Activated naive CD4-positive, alpha-beta T cell treated with anti-CD3 and anti-CD28 coated beads, Interleukin-2, amount 50 U/mL, for 72 hours (primary cell): ENCODE measurements at regions not wholly inside any gene's neighbourhood (a gene's known extent, or its start where the extent isn't known, plus 50 kb on each side); places are given as distances from the start of the nearest gene placed in this dataset.
A peak's percentile ranks its signal among the peaks of the same experiment; 100 is the strongest.

Experiments
- ATAC-seq, 2 donors: fragments of 150-1000 bp; cut with Tn5 transposase; 2 replicates each; pipeline ENCODE4 v1.10.0; 2021; ENCODE audit warnings: mild to moderate bottlenecking in 2 of 2, moderate library complexity in 2 of 2
- DNase-seq, 2 donors: peaks; one replicate each; pipeline ENCODE4 v3.0.0; 2021 to 2022; ENCODE audit warnings: low spot score in 2 of 2
- H3K27ac Mint-ChIP-seq, 2 donors: one replicate each; pipeline ENCODE4 v1.8.0; 2022; ENCODE audit warnings: mild to moderate bottlenecking in 2 of 2, mixed read lengths in 2 of 2
- H3K36me3 Mint-ChIP-seq, 2 donors: one replicate each; pipeline ENCODE4 v1.8.0; 2022; ENCODE audit warnings: mixed read lengths in 2 of 2
- H3K9me3 Mint-ChIP-seq, 2 donors: one replicate each; pipeline ENCODE4 v1.8.0; 2022; ENCODE audit warnings: mixed read lengths in 2 of 2

- H3K27ac Mint-ChIP-seq, result no peak overlapping the region
- no peaks in the 10 kb centered on the region for H3K36me3 Mint-ChIP-seq
- no peak for ATAC-seq
- H3K9me3 Mint-ChIP-seq, result peaks cover 0 to under 1% of the 10 kb centered on the region in 2 donors
- DNase-seq, result no peak
These were observed 344.9 kb upstream of the SLC14A2 start for GRCh38 chr18:45270289-45270771.

GRCh38 chr18:45274026-45274425, 341.2 kb upstream of the SLC14A2 start:
- DNase-seq (no peak), ATAC-seq (no peak)
- no peaks in the 10 kb centered on the region for H3K36me3 Mint-ChIP-seq
- no peak overlapping the region for H3K27ac Mint-ChIP-seq
- H3K9me3 Mint-ChIP-seq, result peaks cover 0 to 5% of the 10 kb centered on the region in 2 donors

GRCh38 chr18:45275367-45276113, 339.7 kb upstream of the SLC14A2 start:
- ATAC-seq (no peak), DNase-seq (peak in 1 of 2 donors; percentile 35)
- Mint-ChIP-seq H3K27ac (no peak overlapping the region), H3K9me3 (peaks cover 0 to 5% of the 10 kb centered on the region in 2 donors), H3K36me3 (no peaks in the 10 kb centered on the region)

- no peak for ATAC-seq
- Mint-ChIP-seq H3K27ac (no peak overlapping the region), H3K9me3 (peaks cover 0 to 5% of the 10 kb centered on the region in 2 donors), H3K36me3 (no peaks in the 10 kb centered on the region)
- no peak for DNase-seq
These were observed 338.4 kb upstream of the SLC14A2 start for GRCh38 chr18:45276878-45277277.

- no peaks in the 10 kb centered on the region for H3K36me3 Mint-ChIP-seq
These were observed 337.4 kb upstream of the SLC14A2 start for GRCh38 chr18:45277908-45278307.

GRCh38 chr18:45280481-45281276, 334.6 kb upstream of the SLC14A2 start:
- no peak for DNase-seq

More at GRCh38 chr18:45277908-45278307, 337.4 kb upstream of the SLC14A2 start:
- DNase-seq (no peak), ATAC-seq (no peak)
- peaks cover 0 to 5% of the 10 kb centered on the region in 2 donors for H3K9me3 Mint-ChIP-seq
- no peak overlapping the region for H3K27ac Mint-ChIP-seq

GRCh38 chr18:45282101-45282812, 333.0 kb upstream of the SLC14A2 start:
- no peak overlapping the region for H3K27ac Mint-ChIP-seq
- no peaks in the 10 kb centered on the region for H3K9me3 Mint-ChIP-seq

More at GRCh38 chr18:45280481-45281276, 334.6 kb upstream of the SLC14A2 start:
- ATAC-seq, result no peak
- H3K36me3 Mint-ChIP-seq, result no peaks in the 10 kb centered on the region
- H3K27ac Mint-ChIP-seq, result no peak overlapping the region
- H3K9me3 Mint-ChIP-seq, result peaks cover 0 to under 1% of the 10 kb centered on the region in 2 donors

GRCh38 chr18:45284174-45284573, 331.1 kb upstream of the SLC14A2 start:
- DNase-seq (no peak), ATAC-seq (no peak)
- Mint-ChIP-seq H3K36me3 (no peaks in the 10 kb centered on the region), H3K27ac (no peak overlapping the region), H3K9me3 (no peaks in the 10 kb centered on the region)

More at GRCh38 chr18:45282101-45282812, 333.0 kb upstream of the SLC14A2 start:
- H3K36me3 Mint-ChIP-seq, result no peaks in the 10 kb centered on the region
- DNase-seq (no peak), ATAC-seq (no peak)

- no peaks in the 10 kb centered on the region for H3K9me3 Mint-ChIP-seq
- no peak overlapping the region for H3K27ac Mint-ChIP-seq
- H3K36me3 Mint-ChIP-seq, result no peaks in the 10 kb centered on the region
- no peak for ATAC-seq
- no peak for DNase-seq
These were observed 330.4 kb upstream of the SLC14A2 start for GRCh38 chr18:45284851-45285250.

- H3K9me3 Mint-ChIP-seq, result no peaks in the 10 kb centered on the region
- H3K36me3 Mint-ChIP-seq, result no peaks in the 10 kb centered on the region
- H3K27ac Mint-ChIP-seq, result no peak overlapping the region
These were observed 330.0 kb upstream of the SLC14A2 start for GRCh38 chr18:45285251-45285650.

GRCh38 chr18:45286431-45286830, 328.8 kb upstream of the SLC14A2 start:
- no peaks in the 10 kb centered on the region for H3K9me3 Mint-ChIP-seq
- ATAC-seq (no peak), DNase-seq (no peak)
- H3K36me3 Mint-ChIP-seq, result no peaks in the 10 kb centered on the region
- no peak overlapping the region for H3K27ac Mint-ChIP-seq

More at GRCh38 chr18:45285251-45285650, 330.0 kb upstream of the SLC14A2 start:
- no peak for ATAC-seq
- no peak for DNase-seq

- Mint-ChIP-seq H3K27ac (no peak overlapping the region), H3K36me3 (no peaks in the 10 kb centered on the region), H3K9me3 (no peaks in the 10 kb centered on the region)
- no peak for DNase-seq
- no peak for ATAC-seq
These were observed 327.7 kb upstream of the SLC14A2 start for GRCh38 chr18:45287531-45287930.

GRCh38 chr18:45290364-45290763, 324.9 kb upstream of the SLC14A2 start:
- ATAC-seq, result no peak
- no peak for DNase-seq
- Mint-ChIP-seq H3K36me3 (no peaks in the 10 kb centered on the region), H3K27ac (no peak overlapping the region), H3K9me3 (no peaks in the 10 kb centered on the region)

GRCh38 chr18:45291621-45292615, 323.4 kb upstream of the SLC14A2 start:
- Mint-ChIP-seq H3K9me3 (no peaks in the 10 kb centered on the region), H3K27ac (no peak overlapping the region), H3K36me3 (no peaks in the 10 kb centered on the region)
- ATAC-seq, result no peak
- DNase-seq, result no peak

- DNase-seq (no peak), ATAC-seq (no peak)
- H3K27ac Mint-ChIP-seq, result no peak overlapping the region
- H3K9me3 Mint-ChIP-seq, result no peaks in the 10 kb centered on the region
- H3K36me3 Mint-ChIP-seq, result no peaks in the 10 kb centered on the region
These were observed 319.9 kb upstream of the SLC14A2 start for GRCh38 chr18:45295388-45295787.

- Mint-ChIP-seq H3K36me3 (no peaks in the 10 kb centered on the region), H3K27ac (no peak overlapping the region)
These were observed 316.3 kb upstream of the SLC14A2 start for GRCh38 chr18:45298986-45299385.

More at GRCh38 chr18:45298986-45299385, 316.3 kb upstream of the SLC14A2 start:
- no peak for DNase-seq
- H3K9me3 Mint-ChIP-seq, result no peaks in the 10 kb centered on the region
- no peak for ATAC-seq
